ENCODE measurements at regions not wholly inside any gene's neighbourhood (a gene's known extent, or its start where the extent isn't known, plus 50 kb on each side); places are given as distances from the start of the nearest gene placed in this dataset.

DNA sequence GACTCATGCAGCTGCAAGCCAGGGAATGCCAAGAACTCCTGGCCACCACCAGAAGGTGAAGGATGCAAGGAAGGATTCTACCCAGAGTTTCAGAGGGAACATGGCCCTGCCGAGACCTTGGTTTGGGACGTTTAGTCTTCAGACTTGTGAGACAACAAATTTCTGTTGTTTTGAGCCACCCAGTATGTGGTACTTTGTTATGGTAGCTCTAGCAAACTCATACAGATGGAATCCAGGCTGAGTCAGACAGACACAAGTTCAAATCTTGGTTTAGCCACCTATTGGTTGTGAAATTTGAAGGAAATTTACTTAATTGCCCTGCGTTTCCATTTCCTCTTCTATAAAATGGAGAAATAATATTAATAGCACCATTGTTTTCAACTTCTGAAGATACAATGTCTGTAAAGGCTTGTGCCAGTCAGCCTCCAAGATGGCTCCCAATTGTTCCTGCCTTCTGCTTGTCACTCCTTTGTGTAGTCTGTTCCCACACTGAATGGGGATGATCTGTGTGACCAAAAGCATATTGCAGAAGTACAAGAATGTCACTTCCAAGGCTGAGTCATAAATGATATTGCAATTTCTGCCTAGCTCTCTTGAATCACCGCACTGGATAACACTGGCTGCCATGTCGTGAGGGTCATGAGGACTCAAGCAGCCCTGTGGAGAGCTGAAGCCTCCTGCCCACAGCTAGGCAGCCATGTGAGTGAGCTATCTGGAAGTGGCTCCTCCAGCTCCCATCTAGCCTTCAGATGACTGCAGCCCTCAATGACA is 223.5 kb upstream of the PROK2 start:
- intact Hi-C loops (cut with micrococcal nuclease) = no loop called here
- H3K4me1 ChIP-seq (ENCODE audit: control insufficient read depth, extremely low read depth, insufficient read depth, low read length) = no peaks in the 10 kb centered on the region

More for the DNA sequence above, 223.5 kb upstream of the PROK2 start:
- Histone ChIP-seq H3K36me3 (ENCODE audit: control insufficient read depth in 2 of 2, extremely low read depth in 1 of 2, insufficient read depth in 2 of 2, low read length in 2 of 2) (no peaks in the 10 kb centered on the region), H3K9me3 (replicated peaks; ENCODE audit: control insufficient read depth, insufficient read depth, low read length) (no peaks in the 10 kb centered on the region), H3K4me3 (replicated peaks in 1 of 3; ENCODE audit: insufficient read depth in 1 of 3, low read depth in 1 of 3, low read length in 3 of 3) (no peak overlapping the region), H3K79me2 (ENCODE audit: control insufficient read depth, insufficient read depth, low read length) (no peaks in the 10 kb centered on the region), H3K9ac (replicated peaks; ENCODE audit: extremely low read depth, insufficient read depth, low read length) (no peak overlapping the region), H3K4me2 (ENCODE audit: insufficient read depth, low read length) (no peak overlapping the region), H4K20me1 (replicated peaks; ENCODE audit: control insufficient read depth, extremely low read depth, insufficient read depth, low read length) (no peaks in the 10 kb centered on the region), H3K27me3 (ENCODE audit: control insufficient read depth in 2 of 2, insufficient read depth in 2 of 2, low read length in 2 of 2) (no peaks in the 10 kb centered on the region), H3K9me1 (replicated peaks; ENCODE audit: control insufficient read depth, extremely low read depth, insufficient read depth, low read length) (no peaks in the 10 kb centered on the region), H2AFZ (ENCODE audit: low read depth, low read length) (no peak overlapping the region), H3K27ac (ENCODE audit: insufficient read depth, low read depth, low read length) (no peak overlapping the region)
- dilution Hi-C loops (cut with MboI; ENCODE audit: extremely low pct_ligation_motif_present, low sequenced_read_pairs) = no loop called here
- no peak for FAIRE-seq
- BruUV-seq (replicated peaks) = no TSS peak
- TF ChIP-seq CTCF (IDR thresholded peaks at IDR 0.05; ENCODE audit: extremely low read depth in 1 of 2, insufficient read depth in 1 of 2, low read depth in 1 of 2, low read length in 2 of 2) (no peak), JUN (IDR thresholded peaks at IDR 0.05; ENCODE audit: borderline replicate concordance, insufficient read depth, insufficient read length, low read depth) (no peak), MYC (IDR thresholded peaks at IDR 0.05; ENCODE audit: low read depth, low read length) (no peak), POLR2AphosphoS5 (IDR thresholded peaks at IDR 0.05; ENCODE audit: insufficient read depth, low read depth, low read length) (no peak), GATA2 (IDR thresholded peaks at IDR 0.05; ENCODE audit: insufficient read depth, insufficient read length, low read depth, low read length) (no peak), POLR2A (IDR thresholded peaks at IDR 0.05; ENCODE audit: low read depth, low read length) (no peak), FOS (IDR thresholded peaks at IDR 0.05; ENCODE audit: borderline replicate concordance, insufficient read depth, low read length) (no peak), EZH2 (IDR thresholded peaks at IDR 0.05; ENCODE audit: borderline replicate concordance, low read depth, low read length, severe bottlenecking) (no peak)
- TF ChIP-seq, protein P1, sequence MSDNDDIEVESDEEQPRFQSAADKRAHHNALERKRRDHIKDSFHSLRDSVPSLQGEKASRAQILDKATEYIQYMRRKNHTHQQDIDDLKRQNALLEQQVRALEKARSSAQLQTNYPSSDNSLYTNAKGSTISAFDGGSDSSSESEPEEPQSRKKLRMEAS (IDR thresholded peaks at IDR 0.05; ENCODE audit: insufficient read depth, insufficient read length) = no peak
- ChIA-PET POLR2A (no interaction called here), CTCF (no interaction called here)
- DNase-seq (ENCODE audit: low read depth, low spot score) = no peak

Data from endothelial cell of umbilical vein (primary cell).